ENCODE measurements at regions not wholly inside any gene's neighbourhood (a gene's known extent, or its start where the extent isn't known, plus 50 kb on each side); places are given as distances from the start of the nearest gene placed in this dataset.
A peak's percentile ranks its signal among the peaks of the same experiment; 100 is the strongest.

DNA sequence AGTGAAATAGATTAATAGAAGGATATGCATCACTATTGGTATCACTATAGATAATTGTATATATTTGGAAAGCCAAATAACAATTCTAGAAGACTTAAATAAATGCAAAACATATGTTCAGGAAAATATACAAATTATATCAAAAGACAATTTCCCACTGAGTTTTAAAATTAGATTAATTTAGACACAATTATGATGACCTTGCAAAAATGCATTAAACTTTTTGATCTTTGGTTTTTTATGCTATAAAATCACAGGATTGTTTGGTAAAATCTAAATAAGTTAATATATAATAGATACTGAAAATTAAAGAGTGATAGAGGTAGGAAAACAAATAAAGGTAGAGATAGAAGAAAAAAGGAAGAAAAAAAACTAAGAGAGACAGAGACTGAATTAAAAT lies 2027.7 kb downstream of the MRPL39 start:
- no peak for DNase-seq
- in situ Hi-C loops (cut with MboI; ENCODE audit: low sequenced_read_pairs) (no loop called here), intact Hi-C loops (cut with micrococcal nuclease) (no loop called here), dilution Hi-C loops (cut with HindIII; ENCODE audit: low sequenced_read_pairs, unreplicated experiment) (no loop called here)
- no peak overlapping the region for H3K4me3 ChIP-seq (ENCODE audit: insufficient read depth, low read depth, low read length)
- no peak overlapping the region for H3K4ac ChIP-seq (ENCODE audit: low read depth, low read length)
- BruUV-seq (replicated peaks): no TSS peak
- no peaks in the 10 kb centered on the region for H3K4me1 ChIP-seq (ENCODE audit: control insufficient read depth, insufficient read depth, low read length)
- no peak overlapping the region for H4K8ac ChIP-seq (ENCODE audit: low read depth in 2 of 2, low read length in 2 of 2)
- H3K27me3 ChIP-seq (ENCODE audit: control insufficient read depth, insufficient read depth, low read length): no peaks in the 10 kb centered on the region
- H3K9me3 ChIP-seq (ENCODE audit: control insufficient read depth, insufficient read depth, low read length): peaks cover 5% of the 10 kb centered on the region
- H3K14ac ChIP-seq (replicated peaks; ENCODE audit: low read depth, low read length): no peak overlapping the region
- H2AFZ ChIP-seq (replicated peaks; ENCODE audit: low read length, poor library complexity): no peak overlapping the region
- ChIA-PET POLR2A (ENCODE audit: unreplicated experiment) (no interaction called here), CTCF (no interaction called here)
- no peak overlapping the region for H3K4me2 ChIP-seq (ENCODE audit: low read depth, low read length)
- H2BK15ac ChIP-seq (ENCODE audit: low read depth, low read length): no peak overlapping the region
- no peak overlapping the region for H3K27ac ChIP-seq (ENCODE audit: insufficient read depth, low read length)
- H4K91ac ChIP-seq (ENCODE audit: insufficient read depth, low read depth, low read length): no peak overlapping the region
- H3K56ac ChIP-seq (ENCODE audit: extremely low read depth, insufficient read depth, low read length): no peak overlapping the region
- no peak overlapping the region for H3K18ac ChIP-seq (ENCODE audit: low read depth, low read length)
- H3K9ac ChIP-seq (ENCODE audit: low read depth, low read length): no peak overlapping the region
- H3K79me1 ChIP-seq (ENCODE audit: low read depth in 1 of 2, low read length in 2 of 2): no peaks in the 10 kb centered on the region
- no peak overlapping the region for H4K5ac ChIP-seq (ENCODE audit: low read depth, low read length)
- H2BK5ac ChIP-seq (ENCODE audit: low read depth, low read length, poor library complexity, severe bottlenecking): no peak overlapping the region
- H3K23ac ChIP-seq (ENCODE audit: low read depth, low read length): no peak overlapping the region
- no peaks in the 10 kb centered on the region for H3K36me3 ChIP-seq (ENCODE audit: control insufficient read depth, insufficient read depth, low read length)
- no peak overlapping the region for H2AK5ac ChIP-seq (ENCODE audit: low read depth, low read length)
- H4K20me1 ChIP-seq (ENCODE audit: insufficient read depth, low read length): no peaks in the 10 kb centered on the region
- no peak overlapping the region for H2AK9ac ChIP-seq (replicated peaks; ENCODE audit: low read depth, low read length, poor library complexity)
- no peak for ATAC-seq (ENCODE audit: low read depth)
- no peak overlapping the region for H2BK120ac ChIP-seq (ENCODE audit: low read depth, low read length)
- no peaks in the 10 kb centered on the region for H3K9me1 ChIP-seq (ENCODE audit: insufficient read depth, low read length)
- H2BK20ac ChIP-seq (ENCODE audit: low read depth, low read length): no peak overlapping the region
- TF ChIP-seq MAFK (IDR thresholded peaks at IDR 0.05; ENCODE audit: low read depth, low read length) (peak; percentile 96), NFE2L2 (IDR thresholded peaks at IDR 0.05; ENCODE audit: low read depth, low read length) (no peak)

All from IMR-90 (cell line).